ENCODE measurements at regions not wholly inside any gene's neighbourhood (a gene's known extent, or its start where the extent isn't known, plus 50 kb on each side); places are given as distances from the start of the nearest gene placed in this dataset.
"Not testable (repeated sequence)": the region's sequence is repeated elsewhere in the genome, so short reads cannot be mapped to it uniquely, and the experiment has no call there.

GRCh38 chr13:61493556-61493955 is 77.9 kb upstream of the PCDH20 start:
- not testable (repeated sequence) for TF ChIP-seq GLMP (CRISPR knock-in tag; IDR thresholded peaks at IDR 0.05; ENCODE audit: borderline replicate concordance); PCBP1 (IDR thresholded peaks at IDR 0.05; ENCODE audit: borderline replicate concordance, low read depth, low read length); KDM5A (IDR thresholded peaks at IDR 0.05; ENCODE audit: borderline replicate concordance, low read length); JUND (CRISPR knock-in tag; IDR thresholded peaks at IDR 0.05); SALL2 (CRISPR knock-in tag; IDR thresholded peaks at IDR 0.05); BHLHE40 (IDR thresholded peaks at IDR 0.05; ENCODE audit: low read length); NFE2 (CRISPR knock-in tag; IDR thresholded peaks at IDR 0.05)
